ENCODE measurements at regions not wholly inside any gene's neighbourhood (a gene's known extent, or its start where the extent isn't known, plus 50 kb on each side); places are given as distances from the start of the nearest gene placed in this dataset.
"Not testable (repeated sequence)": the region's sequence is repeated elsewhere in the genome, so short reads cannot be mapped to it uniquely, and the experiment has no call there.

GRCh38 chr7:125241548-125241947, 311.9 kb upstream of the POT1 start:
- no peak for DNase-seq

DNA sequence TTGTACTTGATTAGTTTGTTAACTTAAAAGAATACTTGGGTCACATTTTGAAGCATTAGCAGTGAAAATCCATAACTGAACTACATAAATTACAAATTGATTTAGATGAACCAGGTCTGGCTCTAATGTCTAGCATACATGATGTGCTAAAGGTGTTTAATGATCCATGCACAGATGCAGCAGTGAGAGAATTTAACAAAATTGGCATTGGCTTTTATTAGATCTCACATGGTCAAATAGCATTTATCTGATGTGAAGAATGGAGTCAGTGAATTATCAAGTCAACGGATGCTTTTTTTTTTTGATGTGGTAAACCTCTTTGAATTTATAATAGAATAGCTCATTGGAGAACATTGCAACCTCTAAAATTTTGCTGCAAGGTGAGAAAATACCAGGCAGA, 293.0 kb upstream of the POT1 start:
- DNase-seq: no peak

GRCh38 chr7:125218076-125218475, 288.5 kb upstream of the POT1 start:
- peak in 1 of 4 experiments; percentile 4 for DNase-seq

DNA sequence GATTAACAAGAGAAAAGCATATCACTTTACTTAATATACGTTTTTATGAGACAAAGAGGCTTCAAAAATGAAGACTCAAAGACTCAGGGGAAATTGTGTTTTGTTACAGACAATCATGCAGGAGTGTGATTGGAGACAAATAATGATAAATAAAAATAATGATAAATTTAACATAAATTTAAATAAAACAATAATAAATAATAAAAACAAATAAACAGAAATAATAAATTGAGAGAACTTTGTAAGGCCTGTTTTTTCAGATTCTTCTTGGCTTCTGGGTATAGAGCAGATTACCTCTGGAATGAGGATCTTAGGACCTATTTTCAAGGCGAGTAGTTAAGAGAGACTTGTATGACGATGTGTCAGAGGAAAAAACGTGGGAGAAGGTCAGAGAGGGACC, 271.4 kb upstream of the POT1 start:
- no peak for DNase-seq

DNA sequence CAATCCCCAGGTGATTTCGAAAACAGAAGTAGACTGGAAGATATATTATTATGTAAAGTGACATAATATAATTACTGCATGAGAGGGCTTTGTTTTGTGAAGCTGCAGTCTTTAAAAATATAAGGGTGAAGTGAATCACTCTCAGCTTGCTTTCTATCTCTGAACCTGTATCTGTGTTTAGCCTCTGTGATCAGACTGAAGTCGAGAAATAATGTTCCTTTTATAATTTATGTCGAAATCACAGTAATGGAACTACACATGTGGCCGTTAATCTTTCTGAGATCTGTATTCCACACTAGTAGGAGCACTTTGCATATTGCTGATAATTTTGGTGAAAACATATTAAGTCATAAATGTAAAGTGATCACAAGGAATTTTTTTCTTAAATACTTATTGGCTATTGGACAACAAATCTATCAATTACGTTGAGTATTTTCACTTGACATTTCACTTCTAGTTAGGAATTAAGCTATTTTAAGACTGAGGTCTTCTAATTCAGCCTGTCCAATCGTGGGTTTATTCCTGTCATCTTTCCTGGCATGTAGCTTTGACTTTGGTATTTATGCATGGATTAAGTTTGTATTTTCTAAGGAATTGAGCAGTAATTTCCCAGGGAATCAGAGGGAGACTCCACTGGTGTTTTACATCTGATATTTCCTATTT, 268.2 kb upstream of the POT1 start:
- no peak for DNase-seq

DNA sequence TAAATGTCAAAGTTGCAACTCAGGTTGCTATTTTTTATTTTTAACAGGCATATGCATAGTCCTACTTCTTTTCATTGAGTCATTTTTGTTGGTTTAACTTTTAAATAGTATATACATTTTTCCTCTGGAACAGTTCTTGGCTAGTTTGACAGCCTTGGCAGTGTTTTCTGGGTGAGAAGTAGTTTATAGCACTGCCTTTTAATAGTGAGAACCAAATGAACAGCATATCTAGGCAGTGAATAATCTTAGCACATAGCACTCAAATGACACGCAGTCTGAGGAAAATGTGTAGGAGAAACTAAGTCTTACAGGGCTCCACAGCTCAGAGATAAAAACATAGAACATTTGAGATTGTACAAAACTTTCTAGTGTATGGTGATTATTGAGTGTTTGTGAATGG, 265.5 kb upstream of the POT1 start:
- no peak for DNase-seq

DNA sequence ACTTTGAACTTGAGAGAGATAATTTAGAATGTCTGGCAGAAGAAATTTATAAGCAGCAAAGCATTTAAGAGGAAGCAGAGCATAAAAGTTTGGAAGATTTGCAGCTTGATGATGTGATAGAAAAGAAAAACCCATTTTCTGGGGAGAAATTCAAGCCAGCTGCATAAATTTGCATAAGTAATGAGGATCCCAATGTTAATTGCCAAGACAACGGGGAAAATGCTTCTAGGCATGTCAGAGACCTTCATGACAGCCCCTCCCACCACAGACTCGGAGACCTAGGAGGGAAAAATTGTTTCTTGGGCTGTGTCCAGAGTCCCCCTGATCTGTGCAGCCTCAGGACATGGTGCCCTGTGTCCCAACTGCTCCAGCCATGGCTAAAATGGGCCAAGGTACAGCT, 263.6 kb upstream of the POT1 start:
- DNase-seq: no peak

DNA sequence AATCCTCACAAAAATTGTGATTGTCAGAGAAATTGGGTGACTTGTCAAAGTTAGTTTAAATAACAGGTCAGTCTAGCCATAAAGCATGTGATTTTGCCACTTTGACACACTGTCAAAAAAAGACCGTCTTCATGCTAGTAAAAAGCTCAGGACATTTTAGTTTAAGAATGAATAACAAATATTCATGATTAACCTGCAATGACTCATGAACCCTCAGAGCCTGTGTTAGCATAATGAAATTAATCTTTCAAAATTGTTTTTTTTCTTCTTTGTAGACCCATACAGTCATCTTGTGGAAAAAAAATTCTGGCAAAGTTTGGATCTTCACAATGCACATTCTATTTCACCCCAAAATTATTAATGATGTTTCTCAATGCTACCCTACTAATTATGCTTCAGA, 255.2 kb upstream of the POT1 start:
- DNase-seq: no peak

- DNase-seq: not testable (repeated sequence)
Measured at GRCh38 chr7:125181569-125182267, 252.1 kb upstream of the POT1 start.

GRCh38 chr7:125173571-125173970, 243.9 kb upstream of the POT1 start:
- DNase-seq: no peak

DNA sequence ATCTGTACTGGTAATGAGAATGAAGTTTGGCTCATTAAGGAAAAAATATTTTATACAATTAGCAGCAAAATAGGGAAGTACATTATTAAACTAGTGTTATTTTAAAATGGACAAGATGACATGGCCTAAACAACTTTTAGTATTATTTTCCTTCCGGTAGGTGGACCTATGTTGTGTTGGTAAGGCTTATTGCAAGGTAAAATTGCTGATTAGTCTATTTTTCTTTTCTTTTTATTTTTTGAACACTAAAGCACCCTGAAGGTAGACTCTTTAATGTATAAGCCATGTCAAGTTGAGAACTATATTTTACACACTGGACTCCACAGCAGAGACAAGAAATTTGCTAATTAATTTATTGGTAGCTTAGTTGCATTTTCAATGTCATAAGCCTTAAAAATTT, 239.5 kb upstream of the POT1 start:
- DNase-seq: no peak

DNA sequence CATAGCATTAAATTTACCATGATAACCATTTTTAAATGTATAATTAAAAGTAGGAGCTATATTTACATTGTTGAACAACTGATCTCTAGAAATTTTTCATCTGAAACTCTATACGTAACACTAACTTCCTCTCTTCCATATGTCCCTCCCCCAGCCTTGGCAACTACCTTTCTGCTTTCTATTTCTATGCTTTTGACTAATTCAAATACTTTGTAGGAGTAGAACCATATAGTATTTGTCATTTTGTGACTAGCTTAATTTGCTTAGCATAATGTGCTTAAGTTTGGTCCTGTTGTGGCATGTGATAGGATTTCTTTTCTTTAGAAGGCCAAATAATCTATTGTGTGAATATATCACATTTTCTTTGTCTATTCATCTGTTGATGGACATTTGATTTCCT, 225.3 kb upstream of the POT1 start:
- no peak for DNase-seq

DNA sequence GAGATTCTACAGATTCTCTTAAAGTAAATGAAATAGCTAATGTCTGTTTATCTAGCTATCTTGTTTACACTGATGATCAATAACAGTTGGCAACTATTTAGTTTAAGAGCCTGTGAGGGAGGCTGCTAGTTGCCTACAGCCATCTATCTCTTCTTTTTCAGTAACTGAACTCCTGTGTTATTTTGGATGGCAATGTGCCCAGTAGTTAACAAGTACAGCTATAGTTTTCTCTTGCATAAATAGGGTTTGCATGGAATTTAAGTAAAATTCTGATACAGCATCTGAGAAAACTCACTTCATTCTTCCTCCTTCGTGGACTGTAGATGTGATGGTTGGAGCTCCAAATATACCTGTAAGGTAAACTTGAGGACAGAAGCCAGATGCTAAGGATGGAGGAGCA, 219.5 kb upstream of the POT1 start:
- DNase-seq: no peak

DNA sequence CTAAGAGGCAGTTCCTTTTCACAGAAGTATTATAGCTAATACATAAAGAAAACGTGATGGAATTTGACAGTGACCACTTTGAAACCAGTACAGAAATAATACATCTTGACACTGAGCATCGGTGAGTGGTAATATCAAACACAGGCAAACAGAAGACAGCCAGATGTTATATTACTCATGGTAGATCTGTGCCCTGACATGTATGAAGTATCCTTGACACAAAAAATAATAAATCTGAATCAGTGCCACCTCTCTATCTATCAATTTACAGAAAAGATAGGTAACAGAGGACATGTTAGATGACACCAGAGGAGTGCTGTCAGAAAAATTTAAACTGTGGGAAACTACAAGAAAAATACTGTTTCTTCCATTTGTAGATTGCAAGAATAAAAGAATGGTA, 217.4 kb upstream of the POT1 start:
- no peak for DNase-seq

DNA sequence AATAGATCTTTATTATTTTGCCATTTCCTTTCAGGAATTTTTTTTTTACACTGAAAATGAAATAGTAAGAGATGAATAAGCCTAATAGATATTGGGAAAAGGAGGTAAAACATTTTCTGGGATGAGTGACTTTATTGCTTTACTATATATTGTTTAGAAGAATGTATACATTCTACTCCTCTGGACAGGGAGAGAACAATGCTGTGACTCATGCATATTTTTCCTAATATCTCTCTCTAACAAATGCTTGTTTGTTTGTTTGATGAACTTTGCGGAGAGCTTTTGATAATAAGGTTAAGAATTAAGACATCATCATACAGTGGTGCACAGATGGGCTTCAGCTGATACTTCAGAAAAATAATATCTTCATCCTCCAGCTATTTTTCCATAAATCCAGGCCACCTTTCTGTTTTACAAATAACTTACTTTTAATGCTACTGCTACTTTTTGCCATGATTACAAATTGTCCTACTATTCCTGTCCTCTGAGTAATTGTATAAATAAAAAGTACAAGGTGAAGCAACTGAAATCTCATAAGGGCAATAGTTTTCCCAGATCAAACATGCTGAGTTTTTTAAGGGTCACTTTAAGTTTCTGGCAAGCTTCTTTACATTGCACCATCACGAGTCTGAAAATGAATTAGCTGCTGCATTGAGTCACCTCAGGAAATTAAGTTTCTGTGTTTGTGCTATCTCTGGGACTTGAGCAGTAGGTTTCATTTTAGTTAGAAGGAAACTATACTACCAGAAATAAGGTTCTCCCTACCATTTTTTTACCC, 207.3 kb upstream of the POT1 start:
- DNase-seq: no peak

DNA sequence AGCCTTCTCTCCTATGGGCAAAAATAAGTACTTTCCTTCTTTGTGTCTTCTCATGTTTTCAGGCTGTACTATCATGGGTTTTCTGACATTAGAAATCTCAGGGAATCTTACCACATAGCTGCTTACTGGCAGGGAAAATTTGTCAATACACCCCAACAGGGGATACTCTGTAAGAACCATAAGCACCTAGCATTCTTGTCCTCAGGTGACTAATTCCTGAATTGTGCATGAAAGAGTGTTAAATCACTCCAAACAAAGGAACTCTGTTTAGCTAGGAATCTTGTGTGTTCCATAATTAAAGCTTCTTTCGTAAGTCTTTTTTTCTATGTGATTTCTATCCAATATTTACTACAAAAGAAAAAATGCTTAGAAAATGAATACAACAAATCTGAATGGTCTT, 206.7 kb upstream of the POT1 start:
- DNase-seq: no peak

DNA sequence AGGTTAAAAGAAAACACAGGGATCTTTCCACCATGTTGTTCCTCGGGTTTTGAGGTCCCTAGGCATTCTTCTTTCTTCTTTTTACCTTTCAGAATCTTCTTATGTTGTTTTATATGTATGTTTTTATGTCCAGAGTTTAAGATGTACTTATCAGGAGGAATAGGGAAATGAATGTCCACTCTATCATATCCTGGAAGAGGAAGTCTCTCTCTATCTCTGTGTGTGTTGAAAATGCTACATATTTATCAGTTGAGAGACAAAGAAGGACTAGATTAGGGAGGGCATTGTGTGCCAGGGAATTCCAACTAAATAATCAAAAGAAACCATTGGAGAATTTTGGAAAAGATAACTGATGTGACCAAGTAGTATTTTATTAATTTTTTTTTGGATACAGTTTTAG, 200.5 kb upstream of the POT1 start:
- DNase-seq: no peak

DNA sequence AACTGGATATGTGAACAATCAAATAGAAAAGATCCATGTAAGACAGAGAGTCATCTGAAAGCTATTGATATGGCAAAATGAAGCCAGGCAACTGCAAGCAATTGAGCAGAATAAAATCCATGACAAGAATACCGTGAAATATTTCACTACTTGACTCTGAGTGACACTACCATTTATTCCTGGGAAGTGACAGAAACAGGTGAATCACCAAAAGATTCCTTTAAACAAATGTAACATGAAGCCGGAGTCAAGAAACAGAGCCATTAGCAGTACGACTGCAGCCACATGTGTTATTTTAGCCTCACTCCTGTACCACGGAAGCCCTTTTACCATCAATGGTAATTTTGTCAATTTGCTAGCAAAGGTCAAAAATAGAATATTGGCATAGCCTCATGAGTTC, 197.7 kb upstream of the POT1 start:
- no peak for DNase-seq

GRCh38 chr7:125126376-125126775, 196.8 kb upstream of the POT1 start:
- no peak for DNase-seq

DNA sequence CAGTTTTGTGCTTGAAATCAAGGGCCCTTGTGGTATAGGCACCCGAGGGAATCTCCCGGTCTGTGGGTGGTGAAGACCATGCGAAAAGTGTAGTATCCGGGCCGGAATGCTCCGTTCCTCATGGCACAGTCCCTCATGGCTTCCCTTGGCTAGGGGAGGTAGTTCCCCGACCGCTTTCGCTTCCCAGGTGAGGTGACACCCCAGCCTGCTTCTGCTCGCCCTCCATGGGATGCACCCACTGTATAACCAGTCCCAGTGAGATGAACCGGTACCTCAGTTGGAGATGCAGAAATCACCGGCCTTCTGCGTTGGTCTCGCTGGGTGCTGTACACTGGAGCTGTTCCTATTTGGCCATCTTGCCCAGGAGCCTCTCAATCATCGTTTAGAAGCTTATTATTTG, 195.7 kb upstream of the POT1 start:
- no peak for DNase-seq

DNA sequence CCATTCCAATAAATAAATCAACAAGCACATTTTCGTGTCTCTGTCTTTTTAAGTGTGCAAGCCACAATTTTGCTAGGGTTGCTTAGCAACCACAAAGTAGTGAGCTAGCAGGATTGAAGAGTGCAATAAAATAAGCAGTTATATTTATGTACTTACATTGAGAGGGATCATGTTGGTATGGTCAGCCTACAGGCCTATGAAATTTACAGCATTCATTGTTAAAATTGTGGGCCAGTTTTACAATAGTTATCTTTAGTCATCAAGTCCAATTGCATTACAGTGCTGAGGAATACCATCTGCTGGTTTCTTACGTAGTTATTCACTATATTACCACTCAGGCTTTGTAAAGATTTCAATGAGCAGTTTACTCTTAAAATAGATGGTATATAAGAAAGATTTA, 192.5 kb upstream of the POT1 start:
- DNase-seq: no peak

- no peak for DNase-seq
Measured at GRCh38 chr7:125119559-125120115, 190.0 kb upstream of the POT1 start.

DNA sequence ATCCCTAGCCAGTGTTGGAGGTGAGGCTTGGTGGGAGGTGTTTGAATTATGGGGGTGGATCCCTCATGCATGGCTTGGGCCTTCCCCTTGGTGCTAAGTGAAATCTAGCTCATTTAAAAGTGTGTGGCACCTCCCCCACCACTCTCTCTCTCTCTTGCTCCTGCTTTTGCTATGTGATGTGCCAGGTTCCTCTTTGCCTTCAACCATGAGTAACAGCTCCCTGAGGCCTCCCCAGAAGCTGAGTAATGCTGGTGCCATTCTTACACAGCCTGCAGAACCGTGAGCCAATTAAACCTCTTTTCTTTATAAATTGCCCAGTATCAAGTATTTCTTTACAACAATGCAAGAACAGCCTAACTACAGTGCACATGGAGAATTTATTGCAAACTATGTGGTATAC, 188.8 kb upstream of the POT1 start:
- DNase-seq: peak in 2 of 4 experiments; percentile 1 to 3

DNA sequence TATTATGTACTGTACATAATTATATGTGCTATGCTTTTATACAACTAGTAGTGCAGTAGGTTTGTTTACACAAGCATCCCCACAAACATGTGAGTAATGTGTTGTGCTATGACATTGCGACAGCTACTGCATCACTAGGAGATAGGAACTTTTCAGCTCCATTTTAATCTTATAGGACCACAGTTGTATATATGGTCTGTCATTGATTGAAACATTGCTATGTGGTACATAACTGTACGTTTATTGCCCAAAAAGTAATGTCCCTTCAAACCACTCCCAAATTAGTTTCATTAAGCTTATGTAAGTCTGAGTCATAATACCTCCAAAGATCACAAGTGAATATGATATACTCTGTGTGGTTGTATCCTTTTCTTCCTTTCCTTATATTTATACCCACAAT, 183.2 kb upstream of the POT1 start:
- no peak for DNase-seq
